Amniotic stem cell (primary cell): ENCODE measurements at regions not wholly inside any gene's neighbourhood (a gene's known extent, or its start where the extent isn't known, plus 50 kb on each side); places are given as distances from the start of the nearest gene placed in this dataset.
"Not testable (repeated sequence)": the region's sequence is repeated elsewhere in the genome, so short reads cannot be mapped to it uniquely, and the experiment has no call there.

ENCODE experiments used
- DNase-seq: peaks from one replicate; lab custom pipeline; 2025; lab: John Stamatoyannopoulos, UW

GRCh38 chr13:40047322-40047771 is 391.9 kb downstream of the COG6 start:
- DNase-seq = no peak

GRCh38 chr13:40048551-40048950 is 393.1 kb downstream of the COG6 start:
- no peak for DNase-seq

GRCh38 chr13:40052954-40053353 is 397.5 kb downstream of the COG6 start:
- no peak for DNase-seq

GRCh38 chr13:40053401-40053800 is 397.9 kb downstream of the COG6 start:
- no peak for DNase-seq

- DNase-seq = not testable (repeated sequence)
These were observed 399.0 kb downstream of the COG6 start for GRCh38 chr13:40054422-40054821.

GRCh38 chr13:40056898-40057619 is 401.6 kb downstream of the COG6 start:
- no peak for DNase-seq

GRCh38 chr13:40058757-40059236 is 403.3 kb downstream of the COG6 start:
- DNase-seq = no peak

GRCh38 chr13:40059540-40060232 is 404.2 kb downstream of the COG6 start:
- no peak for DNase-seq

GRCh38 chr13:40060296-40061007 is 405.0 kb downstream of the COG6 start:
- no peak for DNase-seq

- no peak for DNase-seq
These were observed 406.3 kb downstream of the COG6 start for GRCh38 chr13:40061466-40062450.

GRCh38 chr13:40063278-40063698 is 407.8 kb downstream of the COG6 start:
- DNase-seq = no peak

- DNase-seq = no peak
These were observed 408.2 kb downstream of the COG6 start for GRCh38 chr13:40063703-40064102.

- no peak for DNase-seq
These were observed 409.0 kb downstream of the COG6 start for GRCh38 chr13:40064154-40065097.

- no peak for DNase-seq
These were observed 413.9 kb downstream of the COG6 start for GRCh38 chr13:40069173-40070044.

- DNase-seq = no peak
These were observed 414.9 kb downstream of the COG6 start for GRCh38 chr13:40070357-40070756.

GRCh38 chr13:40072663-40073120 is 417.2 kb downstream of the COG6 start:
- no peak for DNase-seq

GRCh38 chr13:40074338-40074737 is 418.9 kb downstream of the COG6 start:
- DNase-seq = no peak

GRCh38 chr13:40075281-40075680 is 419.8 kb downstream of the COG6 start:
- no peak for DNase-seq

GRCh38 chr13:40076765-40077362 is 421.4 kb downstream of the COG6 start:
- DNase-seq = no peak
